PC-3 (cell line): ENCODE measurements at regions not wholly inside any gene's neighbourhood (a gene's known extent, or its start where the extent isn't known, plus 50 kb on each side); places are given as distances from the start of the nearest gene placed in this dataset.

Experiments used
- ATAC-seq: fragments of 200-7000 bp; cut with Tn5 transposase; 2 replicates; pipeline ENCODE4 v1.9.1; 2020; ENCODE audit warnings: mild to moderate bottlenecking, moderate library complexity
- BruUV-seq: library from RNA; stranded (reverse); fragments of 400-500 nt; replicated peaks from 2 replicates; lab custom pipeline; 2021; lab: Mats Ljungman, UMichigan
- CTCF ChIA-PET: fragments of 300-600 bp; sonication (Branson Sonifier 250); formaldehyde crosslinking; loops from one replicate; lab custom pipeline; 2022; ENCODE audit warnings: antibody characterized with exemption; lab: Charles Lee
- POLR2A ChIA-PET: fragments of 300-600 bp; sonication (Branson Sonifier 250); formaldehyde crosslinking; loops from one replicate; lab custom pipeline; 2022; ENCODE audit warnings: antibody characterized with exemption; ENCODE audit not compliant: unreplicated experiment; lab: Charles Lee
- DNase-seq: peaks from one replicate; pipeline ENCODE4 v3.0.0-alpha.2; 2015
- H2AFZ ChIP-seq: fragments of 300-600 bp; sonication (generic); 2 replicates; pipeline ENCODE4 v1.6.0; 2016; ENCODE audit warnings: antibody characterized with exemption, low read length
- H3F3A ChIP-seq: fragments of 300-600 bp; sonication (generic); one replicate; pipeline ENCODE4 v1.6.0; 2017; ENCODE audit warnings: antibody characterized with exemption, low read length, control low read depth, mild to moderate bottlenecking; ENCODE audit not compliant: unreplicated experiment
- H3K27ac ChIP-seq: fragments of 300-600 bp; sonication (generic); 2 replicates; pipeline ENCODE4 v1.5.1; 2016; ENCODE audit warnings: mild to moderate bottlenecking, low read length
- H3K27me3 ChIP-seq: fragments of 300-600 bp; sonication (generic); 2 replicates; pipeline ENCODE4 v1.6.1; 2016; ENCODE audit warnings: low read length, mixed read lengths
- H3K36me3 ChIP-seq: fragments of 300-600 bp; sonication (generic); 2 replicates; pipeline ENCODE4 v1.6.1; 2016; ENCODE audit warnings: low read depth, mixed run types, low read length, mixed read lengths
- H3K4me1 ChIP-seq: fragments of 300-600 bp; sonication (generic); 2 replicates; pipeline ENCODE4 v1.5.1; 2016; ENCODE audit warnings: low read length; ENCODE audit not compliant: insufficient read depth
- H3K4me2 ChIP-seq: fragments of 300-600 bp; sonication (generic); 2 replicates; pipeline ENCODE4 v1.6.0; 2016; ENCODE audit warnings: low read length
- H3K4me3 ChIP-seq: fragments of 300-600 bp; sonication (generic); 2 replicates; pipeline ENCODE4 v1.5.1; 2016; ENCODE audit warnings: mild to moderate bottlenecking, low read length, mixed read lengths
- H3K79me2 ChIP-seq: fragments of 300-600 bp; sonication (generic); 2 replicates; pipeline ENCODE4 v1.6.1; 2017; ENCODE audit warnings: low read length, mixed read lengths
- H3K9ac ChIP-seq: fragments of 300-600 bp; sonication (generic); 2 replicates; pipeline ENCODE4 v1.6.0; 2016; ENCODE audit warnings: mild to moderate bottlenecking, low read length
- H3K9me2 ChIP-seq: fragments of 300-600 bp; sonication (generic); replicated peaks from 2 replicates; pipeline ENCODE4 v1.6.1; 2016; ENCODE audit warnings: mixed run types, low read length, mixed read lengths
- H3K9me3 ChIP-seq: fragments of 300-600 bp; sonication (generic); 2 replicates; pipeline ENCODE4 v1.6.1; 2016; ENCODE audit warnings: low read length, mixed read lengths
- H4K20me1 ChIP-seq: fragments of 300-600 bp; sonication (generic); 2 replicates; pipeline ENCODE4 v1.6.1; 2016; ENCODE audit warnings: low read length, mixed read lengths
- CTCF ChIP-seq: fragments of 300-600 bp; sonication (generic); conservative IDR thresholded peaks from 2 replicates; pipeline ENCODE4 v1.5.1; 2017; ENCODE audit warnings: antibody characterized with exemption, low read depth, mild to moderate bottlenecking, low read length
- EZH2 ChIP-seq: fragments of 300-600 bp; sonication (generic); IDR thresholded peaks from one replicate; pipeline ENCODE4 v1.6.1; 2017; ENCODE audit warnings: antibody characterized with exemption, mild to moderate bottlenecking, low read length; ENCODE audit not compliant: unreplicated experiment
- EZH2phosphoT487 ChIP-seq: fragments of 300-600 bp; sonication (generic); IDR thresholded peaks from 2 replicates; pipeline ENCODE4 v1.6.1; 2018; ENCODE audit warnings: mild to moderate bottlenecking, antibody characterized with exemption, low read length, borderline replicate concordance
- intact Hi-C: fragments of 100-400 bp; cut with micrococcal nuclease; formaldehyde crosslinking; loops from 2 replicates; pipeline ENCODE4 v1.9.0; 2023

- Histone ChIP-seq H3K9ac (no peak overlapping the region), H3K4me3 (peak overlapping the region; percentile 5; the same call in 1 of the 2 replicates), H3K9me2 (no peaks in the 10 kb centered on the region), H3K27ac (peak overlapping the region; percentile 55), H3F3A (no peaks in the 10 kb centered on the region), H4K20me1 (no peaks in the 10 kb centered on the region), H3K4me1 (peaks cover 29% of the 10 kb centered on the region), H3K4me2 (peak overlapping the region; percentile 65), H3K9me3 (no peaks in the 10 kb centered on the region), H3K27me3 (no peaks in the 10 kb centered on the region), H3K79me2 (no peaks in the 10 kb centered on the region), H2AFZ (peak overlapping the region; percentile 44), H3K36me3 (no peaks in the 10 kb centered on the region)
- ChIA-PET POLR2A (interaction anchor here (0.7 kb wide), 1 partner anchor 226 kb away, joined by 6 read pairs; no protein-coding TSS in a partner anchor), CTCF (interaction anchor here (1.4 kb wide), 1 partner anchor 277 kb away, joined by 6 read pairs; no protein-coding TSS in a partner anchor)
- BruUV-seq, result no TSS peak
- TF ChIP-seq EZH2phosphoT487 (no peak), CTCF (no peak), EZH2 (no peak)
- DNase-seq (peak; percentile 6), ATAC-seq (peak; percentile 25)
- intact Hi-C loops, result no loop called here
Observed at GRCh38 chr3:59580499-59580898, 530.7 kb upstream of the CFAP20DC start.

GRCh38 chr3:59578129-59578528 lies 528.3 kb upstream of the CFAP20DC start:
- no peaks in the 10 kb centered on the region for H3K27me3 ChIP-seq
- H3K4me3 ChIP-seq, result no peak overlapping the region
- no peak overlapping the region for H3K4me2 ChIP-seq
- POLR2A ChIA-PET, result no interaction called here
- CTCF ChIA-PET, result no interaction called here
- H3K9me2 ChIP-seq, result no peaks in the 10 kb centered on the region
- DNase-seq (no peak), ATAC-seq (no peak)
- BruUV-seq, result no TSS peak
- H3K9me3 ChIP-seq, result no peaks in the 10 kb centered on the region
- H2AFZ ChIP-seq, result no peak overlapping the region
- no peak overlapping the region for H3K9ac ChIP-seq
- intact Hi-C loops, result loop anchor here (5.0 kb wide), 1 partner anchor 194 kb away; no protein-coding TSS in a partner anchor
- peaks cover 41% of the 10 kb centered on the region for H3K4me1 ChIP-seq
- no peak overlapping the region for H3K27ac ChIP-seq
- no peaks in the 10 kb centered on the region for H3K79me2 ChIP-seq
- H3K36me3 ChIP-seq, result no peaks in the 10 kb centered on the region
- H4K20me1 ChIP-seq, result no peaks in the 10 kb centered on the region
- TF ChIP-seq EZH2 (no peak), CTCF (no peak), EZH2phosphoT487 (no peak)
- H3F3A ChIP-seq, result no peaks in the 10 kb centered on the region

GRCh38 chr3:59576606-59577005 lies 526.8 kb upstream of the CFAP20DC start:
- Histone ChIP-seq H3K27me3 (no peaks in the 10 kb centered on the region), H3K36me3 (no peaks in the 10 kb centered on the region), H2AFZ (no peak overlapping the region), H3K4me1 (peaks cover 34% of the 10 kb centered on the region), H3K9ac (no peak overlapping the region), H4K20me1 (no peaks in the 10 kb centered on the region), H3K9me3 (no peaks in the 10 kb centered on the region), H3K27ac (no peak overlapping the region), H3K79me2 (no peaks in the 10 kb centered on the region), H3K9me2 (no peaks in the 10 kb centered on the region), H3K4me3 (no peak overlapping the region), H3F3A (no peaks in the 10 kb centered on the region), H3K4me2 (no peak overlapping the region)
- no TSS peak for BruUV-seq
- ChIA-PET CTCF (no interaction called here), POLR2A (no interaction called here)
- TF ChIP-seq EZH2phosphoT487, result no peak
- TF ChIP-seq CTCF, result no peak
- no peak for TF ChIP-seq EZH2
- DNase-seq (no peak), ATAC-seq (no peak)
- intact Hi-C loops, result loop anchor here (5.0 kb wide), 1 partner anchor 196 kb away; no protein-coding TSS in a partner anchor
